ENCODE measurements at regions not wholly inside any gene's neighbourhood (a gene's known extent, or its start where the extent isn't known, plus 50 kb on each side); places are given as distances from the start of the nearest gene placed in this dataset.
"Not testable (repeated sequence)": the region's sequence is repeated elsewhere in the genome, so short reads cannot be mapped to it uniquely, and the experiment has no call there.

- DNase-seq (ENCODE audit: extremely low read depth, low read depth, low spot score), result no peak
These were observed 113.3 kb upstream of the TMTC4 start for GRCh38 chr13:100787899-100788298.

DNA sequence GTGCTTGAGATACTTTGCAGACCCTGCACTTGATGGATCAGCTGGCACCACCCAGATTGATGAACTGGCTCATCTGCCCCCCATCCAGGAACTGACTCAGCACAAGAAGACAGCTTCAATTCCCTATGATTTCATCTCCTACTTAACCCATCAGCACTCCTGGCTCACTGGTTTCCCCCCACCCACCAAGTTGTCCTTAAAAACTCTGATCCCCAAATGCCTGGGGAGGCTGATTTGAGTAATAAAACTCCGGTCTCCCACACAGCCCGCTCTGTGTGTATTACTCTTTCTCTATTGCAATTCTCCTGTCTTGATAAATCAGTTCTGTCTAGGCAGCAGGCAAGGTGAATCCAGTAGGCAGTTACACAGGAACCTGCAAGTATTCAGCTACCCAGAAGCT is 102.1 kb upstream of the TMTC4 start:
- DNase-seq (ENCODE audit: extremely low read depth, low read depth, low spot score), result not testable (repeated sequence)

- no peak for DNase-seq (ENCODE audit: extremely low read depth, low read depth, low spot score)
These were observed 99.5 kb upstream of the TMTC4 start for GRCh38 chr13:100773923-100774663.

DNA sequence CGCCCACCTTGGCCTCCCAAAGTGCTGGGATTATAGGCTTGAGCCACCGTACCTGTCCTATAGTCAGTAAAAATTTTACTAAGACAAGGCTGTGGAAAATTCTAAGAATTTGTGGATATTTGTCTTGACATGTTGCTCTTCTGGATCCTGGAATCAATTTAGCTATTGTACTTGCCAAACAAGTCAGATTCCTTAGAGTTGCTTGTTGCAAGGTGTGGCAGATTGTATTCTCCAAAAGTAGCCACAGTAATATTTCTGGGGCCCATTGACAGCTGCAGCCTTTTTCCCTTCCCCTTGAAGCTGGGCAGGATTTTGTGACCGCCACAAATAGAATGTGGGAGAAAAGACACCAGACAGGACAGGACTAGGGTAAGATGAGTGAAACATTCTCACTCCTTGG is 98.8 kb upstream of the TMTC4 start:
- no peak for DNase-seq (ENCODE audit: extremely low read depth, low read depth, low spot score)

- no peak for DNase-seq (ENCODE audit: extremely low read depth, low read depth, low spot score)
These were observed 92.6 kb upstream of the TMTC4 start for GRCh38 chr13:100767192-100767591.

DNA sequence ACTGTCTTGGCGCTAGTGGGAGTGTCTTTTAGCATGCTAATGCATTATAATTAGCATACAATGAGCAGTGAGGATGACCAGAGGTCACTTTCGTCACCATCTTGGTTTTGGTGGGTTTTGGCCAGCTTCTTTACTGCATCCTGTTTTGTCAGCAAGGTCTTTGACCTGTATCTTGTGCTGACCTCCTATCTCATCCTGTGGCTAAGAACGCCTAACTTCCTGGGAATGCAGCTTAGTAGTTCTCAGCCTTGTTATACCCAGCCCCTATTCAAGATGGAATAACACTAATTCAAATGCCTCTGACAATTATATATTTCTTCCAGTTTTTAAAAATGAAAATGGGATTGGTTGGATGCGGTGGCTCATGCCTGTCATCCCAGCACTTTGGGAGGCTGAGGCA is 92.0 kb upstream of the TMTC4 start:
- not testable (repeated sequence) for DNase-seq (ENCODE audit: extremely low read depth, low read depth, low spot score)

- no peak for DNase-seq (ENCODE audit: extremely low read depth, low read depth, low spot score)
These were observed 90.3 kb upstream of the TMTC4 start for GRCh38 chr13:100764937-100765336.

DNA sequence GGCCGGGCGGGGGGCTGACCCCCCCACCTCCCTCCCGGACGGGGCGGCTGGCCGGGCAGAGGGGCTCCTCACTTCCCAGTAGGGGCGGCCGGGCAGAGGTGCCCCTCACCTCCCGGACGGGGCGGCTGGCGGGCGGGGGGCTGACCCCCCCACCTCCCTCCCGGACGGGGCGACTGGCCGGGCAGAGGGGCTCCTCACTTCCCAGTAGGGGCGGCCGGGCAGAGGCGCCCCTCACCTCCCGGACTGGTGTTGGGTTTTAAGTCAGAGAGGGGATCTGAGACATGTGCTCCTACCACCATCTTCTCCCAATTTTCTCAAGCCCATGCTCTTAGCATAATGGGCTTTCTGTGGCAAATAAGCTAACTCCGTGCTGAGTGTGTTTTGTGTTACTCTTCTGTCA is 87.5 kb upstream of the TMTC4 start:
- not testable (repeated sequence) for DNase-seq (ENCODE audit: extremely low read depth, low read depth, low spot score)

DNA sequence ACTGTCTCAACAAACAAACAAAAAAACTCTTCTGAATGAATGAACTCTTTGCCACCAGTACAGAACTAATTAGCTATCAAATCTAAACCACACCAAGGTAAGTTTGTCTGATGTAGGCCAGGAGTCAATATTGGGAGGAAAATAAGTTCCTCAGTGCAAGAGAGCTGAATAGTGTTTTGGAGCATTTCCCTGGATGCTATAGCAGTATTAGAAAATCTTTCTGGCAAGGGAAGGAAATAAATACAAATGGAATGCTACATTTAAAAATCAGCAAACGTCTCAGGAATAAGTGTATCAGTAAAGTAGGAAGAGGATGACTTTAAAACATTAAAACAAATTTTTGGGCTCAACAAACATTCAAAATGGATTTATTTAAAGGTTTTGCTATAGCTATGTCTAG is 81.3 kb upstream of the TMTC4 start:
- DNase-seq (ENCODE audit: extremely low read depth, low read depth, low spot score), result no peak

GRCh38 chr13:100754459-100754858 is 79.9 kb upstream of the TMTC4 start:
- no peak for DNase-seq (ENCODE audit: extremely low read depth, low read depth, low spot score)

- no peak for DNase-seq (ENCODE audit: extremely low read depth, low read depth, low spot score)
These were observed 78.8 kb upstream of the TMTC4 start for GRCh38 chr13:100753376-100753775.

DNA sequence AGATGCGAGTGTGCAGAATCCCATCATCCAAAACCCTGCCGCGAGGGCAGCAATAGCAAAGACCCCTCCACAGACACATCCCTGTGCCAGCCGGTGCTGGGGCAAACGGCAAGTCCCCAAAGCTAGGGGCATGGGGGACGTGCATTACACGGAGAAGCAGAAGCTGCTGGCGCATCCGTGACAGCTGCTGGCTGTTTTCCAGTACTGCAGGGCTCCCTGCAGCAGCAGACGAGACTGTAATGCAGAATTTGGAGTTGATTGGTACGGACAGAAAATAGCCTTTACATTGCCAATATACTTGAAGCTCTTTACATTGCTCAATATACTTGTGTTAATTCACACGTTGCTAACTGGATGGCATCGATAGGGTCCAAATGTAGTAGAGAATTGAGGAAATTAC is 77.2 kb upstream of the TMTC4 start:
- DNase-seq (ENCODE audit: extremely low read depth, low read depth, low spot score), result no peak

- DNase-seq (ENCODE audit: extremely low read depth, low read depth, low spot score), result no peak
These were observed 72.5 kb upstream of the TMTC4 start for GRCh38 chr13:100746953-100747683.

- DNase-seq (ENCODE audit: extremely low read depth, low read depth, low spot score), result no peak
These were observed 63.7 kb upstream of the TMTC4 start for GRCh38 chr13:100738176-100738855.

DNA sequence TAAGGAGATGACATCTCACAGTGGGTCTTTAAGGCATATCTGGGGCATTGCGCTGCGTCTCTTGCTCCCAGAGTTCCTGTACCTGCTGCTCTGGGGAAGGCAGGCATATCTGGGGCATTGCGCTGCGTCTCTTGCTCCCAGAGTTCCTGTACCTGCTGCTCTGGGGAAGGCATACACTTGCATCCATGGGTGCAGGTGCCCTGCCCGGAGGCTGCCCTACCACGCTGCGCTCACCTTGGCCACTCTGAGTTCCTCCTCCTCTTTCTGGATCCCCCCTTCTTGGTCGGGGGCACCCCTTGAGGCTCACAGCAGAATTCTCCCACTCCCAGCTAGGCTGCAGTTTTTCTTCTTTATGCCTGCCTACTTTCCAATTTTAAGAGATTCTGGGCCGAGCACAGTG is 60.9 kb upstream of the TMTC4 start:
- DNase-seq (ENCODE audit: extremely low read depth, low read depth, low spot score), result no peak

DNA sequence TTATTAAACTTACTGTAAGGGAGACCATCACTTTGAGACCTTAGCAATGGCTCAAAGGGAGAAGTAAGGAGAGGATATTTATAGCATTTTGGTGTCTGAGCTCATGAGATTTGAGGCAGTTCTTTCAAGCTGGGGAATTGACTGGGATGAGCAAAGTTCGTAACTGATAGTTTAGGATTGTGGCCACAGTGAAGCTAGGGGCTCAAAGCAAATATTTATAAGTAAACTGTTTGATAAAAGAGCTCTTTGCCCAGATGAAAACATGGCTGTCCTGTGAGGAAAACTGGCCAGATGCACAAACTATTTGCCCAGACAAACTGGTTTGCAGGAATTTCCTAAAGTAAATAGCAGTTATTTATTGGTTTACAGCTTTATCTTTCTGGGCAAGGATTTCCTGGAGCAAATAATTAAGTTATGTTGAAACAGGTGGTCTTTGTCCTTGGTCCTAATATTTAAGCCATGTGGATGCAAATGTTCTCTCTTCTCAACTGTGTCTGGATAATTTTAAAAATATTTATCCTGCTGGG is 59.7 kb upstream of the TMTC4 start:
- DNase-seq (ENCODE audit: extremely low read depth, low read depth, low spot score), result no peak

GRCh38 chr13:100733261-100733660 is 58.7 kb upstream of the TMTC4 start:
- DNase-seq (ENCODE audit: extremely low read depth, low read depth, low spot score), result no peak

GRCh38 chr13:100728201-100728600 is 53.6 kb upstream of the TMTC4 start:
- DNase-seq (ENCODE audit: extremely low read depth, low read depth, low spot score), result no peak

GRCh38 chr13:100725472-100725871 is 50.9 kb upstream of the TMTC4 start:
- no peak for DNase-seq (ENCODE audit: extremely low read depth, low read depth, low spot score)

GRCh38 chr13:100724568-100724967 is 50.0 kb upstream of the TMTC4 start:
- no peak for DNase-seq (ENCODE audit: extremely low read depth, low read depth, low spot score)

All from glomerular endothelial cell (primary cell).